GM18858 (cell line): ENCODE measurements at regions not wholly inside any gene's neighbourhood (a gene's known extent, or its start where the extent isn't known, plus 50 kb on each side); places are given as distances from the start of the nearest gene placed in this dataset.

Source experiments
- ATAC-seq: cut with Tn5 transposase; IDR thresholded peaks from one replicate; pipeline ENCODE4 v1.9.1; 2021; ENCODE audit not compliant: unreplicated experiment

GRCh38 chr2:19614066-19614465 is 255.6 kb upstream of the OSR1 start:
- no peak for ATAC-seq

GRCh38 chr2:19611491-19612332 is 253.3 kb upstream of the OSR1 start:
- ATAC-seq = no peak

DNA sequence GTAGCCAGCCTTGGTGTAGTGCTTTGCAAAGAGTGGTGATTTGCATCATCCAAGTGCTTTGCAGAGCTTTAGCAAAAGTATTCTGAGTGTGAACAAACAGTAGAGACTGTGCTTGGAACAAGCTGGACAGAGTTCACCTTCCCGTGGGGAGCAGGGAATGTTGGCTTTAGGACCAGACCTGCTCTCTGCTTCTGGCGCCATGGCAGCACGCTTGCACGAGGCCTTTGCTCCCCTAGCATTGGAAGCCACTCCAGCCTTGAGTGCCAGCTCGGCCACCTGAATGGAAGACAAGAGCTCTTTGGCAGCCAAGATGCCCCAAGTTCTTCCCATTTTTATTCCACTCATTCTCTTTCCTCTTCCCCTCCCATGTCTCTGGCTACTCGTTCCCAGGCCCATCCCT is 250.8 kb upstream of the OSR1 start:
- ATAC-seq = no peak

- no peak for ATAC-seq
These were observed 249.7 kb upstream of the OSR1 start for GRCh38 chr2:19607931-19608771.

GRCh38 chr2:19607400-19607799 is 249.0 kb upstream of the OSR1 start:
- ATAC-seq = no peak

DNA sequence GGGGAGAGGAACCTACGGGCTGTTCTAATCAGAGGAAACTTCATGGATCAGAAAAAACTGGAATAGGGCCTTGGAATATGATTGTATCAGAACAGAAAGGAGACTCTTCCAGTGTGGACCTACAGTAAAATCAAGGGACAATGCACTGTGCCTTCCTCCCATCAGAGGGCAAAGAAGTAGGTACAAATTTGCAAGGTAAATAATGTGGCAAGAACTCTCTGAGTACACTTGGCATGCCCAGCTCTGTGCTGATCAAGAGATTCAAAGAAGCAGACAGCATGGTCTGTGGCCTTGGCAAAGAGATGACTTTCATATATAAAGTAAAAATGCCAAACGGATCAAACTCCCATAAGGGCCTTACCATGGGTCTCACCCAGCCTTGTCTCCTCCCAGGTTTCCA is 242.6 kb upstream of the OSR1 start:
- ATAC-seq = no peak

DNA sequence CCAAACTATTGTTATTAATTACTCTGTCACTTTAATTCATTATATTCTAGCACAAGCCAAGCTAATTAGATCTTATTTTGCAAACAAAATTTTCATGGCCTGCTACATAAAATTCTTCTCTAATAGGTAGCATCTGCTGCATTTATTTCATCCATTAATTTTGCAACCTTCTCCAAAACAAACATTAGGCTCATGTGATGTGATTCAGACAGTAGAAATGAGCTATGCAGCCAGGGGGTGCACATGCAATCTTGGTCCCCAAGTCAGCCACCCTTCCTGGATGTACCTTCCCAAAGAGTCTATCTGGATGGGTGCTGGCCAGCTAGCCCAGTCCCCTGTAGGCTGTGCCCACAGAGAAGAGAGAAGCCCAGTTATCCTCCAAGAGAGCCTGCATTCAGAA is 242.1 kb upstream of the OSR1 start:
- no peak for ATAC-seq

GRCh38 chr2:19598971-19599370 is 240.5 kb upstream of the OSR1 start:
- ATAC-seq = no peak

DNA sequence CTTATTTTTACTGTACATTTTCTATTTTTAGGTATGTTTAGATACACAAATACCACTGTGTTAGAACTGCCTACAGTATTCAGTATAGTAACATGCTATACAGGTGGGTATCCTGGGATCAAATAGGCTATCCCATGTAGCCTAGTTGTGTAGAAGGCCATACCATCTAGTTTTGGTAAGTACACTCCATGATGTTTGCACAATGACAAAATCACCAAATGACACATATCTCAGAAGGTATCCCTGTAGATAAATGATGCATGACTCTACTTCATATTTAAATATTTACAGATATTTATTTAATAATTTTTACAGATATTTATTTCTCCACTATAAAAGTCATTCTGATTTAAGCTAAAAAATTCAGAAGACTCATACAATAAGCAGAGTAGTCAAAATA is 233.8 kb upstream of the OSR1 start:
- no peak for ATAC-seq

GRCh38 chr2:19589791-19590190 is 231.4 kb upstream of the OSR1 start:
- no peak for ATAC-seq

DNA sequence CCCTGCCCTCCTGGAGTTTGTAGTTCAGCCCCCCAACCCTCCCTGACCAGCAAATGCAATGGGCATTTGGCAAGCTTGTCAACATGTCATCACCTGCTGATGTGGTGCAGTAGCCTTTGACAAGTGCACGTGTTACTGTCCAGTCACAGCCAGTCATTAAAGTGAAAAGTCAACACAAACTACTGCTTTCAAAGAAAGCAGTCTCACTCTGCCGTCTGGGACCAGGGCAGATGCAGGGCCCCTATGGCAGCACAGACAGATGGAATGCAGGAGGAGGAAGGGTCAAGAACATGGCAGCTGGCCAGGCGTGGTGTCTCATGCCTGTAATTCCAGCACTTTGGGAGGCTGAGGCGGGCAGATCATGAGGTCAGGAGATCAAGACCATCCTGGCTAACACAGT is 222.4 kb upstream of the OSR1 start:
- ATAC-seq = no peak

DNA sequence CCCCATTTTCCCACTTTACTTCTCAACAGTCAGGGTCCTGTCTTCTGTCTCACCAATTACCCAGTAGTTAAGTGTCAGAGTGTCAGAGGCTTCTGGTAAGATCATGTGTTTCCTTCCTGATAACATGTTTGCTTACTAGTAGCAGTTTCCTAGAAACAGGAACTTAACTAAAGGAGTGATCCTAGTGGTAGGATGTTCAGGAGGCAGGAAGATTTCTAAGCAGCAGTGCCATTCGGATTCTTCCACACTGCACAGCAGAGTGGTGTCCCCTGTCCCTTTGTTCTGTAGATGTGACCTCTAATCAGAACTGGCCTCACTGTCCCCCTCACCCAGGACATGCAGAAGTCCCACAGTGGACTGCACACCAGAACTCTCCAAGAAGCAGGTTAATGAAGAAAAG is 221.8 kb upstream of the OSR1 start:
- no peak for ATAC-seq

GRCh38 chr2:19579461-19579860 is 221.0 kb upstream of the OSR1 start:
- no peak for ATAC-seq

DNA sequence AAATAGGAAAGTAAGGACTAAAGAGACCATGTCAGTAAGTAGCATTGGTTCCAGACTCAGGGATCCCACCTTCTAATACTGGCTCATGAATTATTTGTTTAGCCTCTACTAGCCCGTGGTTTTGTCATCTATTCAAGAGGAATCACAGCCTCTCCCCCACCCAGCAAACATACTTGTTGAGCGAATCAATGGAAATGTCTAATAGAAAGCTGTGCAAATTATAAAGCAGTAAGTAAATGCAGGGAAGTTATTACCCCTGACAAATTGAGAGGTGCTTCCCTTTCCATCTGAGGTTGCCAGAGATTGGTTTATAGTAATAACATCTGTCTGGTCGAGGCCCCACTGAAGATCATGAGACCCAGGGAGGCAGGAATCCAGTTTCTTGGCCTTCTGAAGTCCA is 219.3 kb upstream of the OSR1 start:
- no peak for ATAC-seq

- no peak for ATAC-seq
These were observed 218.0 kb upstream of the OSR1 start for GRCh38 chr2:19576411-19576810.

DNA sequence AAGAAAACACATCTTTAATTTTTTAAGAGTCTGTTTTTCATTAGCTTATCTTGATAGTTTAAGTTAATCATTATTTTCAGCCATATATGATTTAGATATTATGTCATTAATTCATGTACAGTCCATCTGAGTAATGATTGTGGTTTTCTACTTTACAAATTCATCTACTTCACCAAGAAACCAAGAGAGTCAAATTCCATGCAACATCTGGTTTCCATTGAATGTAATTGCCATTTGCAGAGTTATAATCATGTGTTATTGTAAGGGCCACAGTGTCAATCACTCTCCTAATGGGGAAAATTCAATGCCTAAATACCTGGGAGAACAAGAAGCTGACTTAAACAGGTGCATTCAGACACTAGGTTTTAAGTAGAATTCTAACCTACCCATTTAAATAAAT is 217.2 kb upstream of the OSR1 start:
- no peak for ATAC-seq

- ATAC-seq = no peak
These were observed 216.4 kb upstream of the OSR1 start for GRCh38 chr2:19574778-19575260.

DNA sequence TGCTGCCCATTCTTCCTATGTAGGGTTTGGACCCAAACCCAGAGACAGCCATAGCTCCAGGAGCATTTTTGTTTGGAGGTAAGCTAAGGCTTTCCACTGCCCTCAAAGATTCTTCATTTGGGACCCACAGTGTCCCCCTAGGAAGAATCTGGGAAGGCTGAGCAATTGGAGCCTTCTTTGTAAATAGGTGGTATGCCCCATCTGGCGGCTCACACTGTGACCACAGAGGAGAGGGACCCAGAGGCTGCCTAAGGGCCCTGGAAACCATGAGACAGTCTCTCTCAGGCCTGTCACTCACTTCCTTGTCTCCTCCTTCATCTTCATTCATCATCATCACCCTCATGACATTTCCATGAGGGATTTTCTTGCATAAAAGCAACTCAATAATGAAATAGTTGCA is 215.4 kb upstream of the OSR1 start:
- ATAC-seq = no peak

DNA sequence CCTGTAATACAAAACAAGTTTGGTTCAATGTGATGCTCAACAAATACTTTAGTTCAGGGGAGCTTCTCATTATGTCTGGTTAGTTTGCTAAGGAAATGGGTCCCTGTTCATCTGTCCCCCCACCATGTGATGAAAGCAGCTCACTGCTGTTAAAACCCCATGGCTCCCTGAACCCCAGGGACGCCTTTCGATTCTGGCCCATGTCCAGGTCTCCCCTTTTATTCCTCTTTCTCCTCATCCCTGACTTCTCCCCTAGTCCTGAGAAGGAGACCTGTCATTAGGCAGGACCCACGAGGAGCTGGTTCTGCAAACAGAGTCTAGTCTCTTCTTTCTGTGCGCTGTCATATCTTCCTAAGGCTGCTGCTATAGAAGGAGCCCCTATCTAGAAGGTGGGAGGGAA is 213.3 kb upstream of the OSR1 start:
- ATAC-seq = no peak

DNA sequence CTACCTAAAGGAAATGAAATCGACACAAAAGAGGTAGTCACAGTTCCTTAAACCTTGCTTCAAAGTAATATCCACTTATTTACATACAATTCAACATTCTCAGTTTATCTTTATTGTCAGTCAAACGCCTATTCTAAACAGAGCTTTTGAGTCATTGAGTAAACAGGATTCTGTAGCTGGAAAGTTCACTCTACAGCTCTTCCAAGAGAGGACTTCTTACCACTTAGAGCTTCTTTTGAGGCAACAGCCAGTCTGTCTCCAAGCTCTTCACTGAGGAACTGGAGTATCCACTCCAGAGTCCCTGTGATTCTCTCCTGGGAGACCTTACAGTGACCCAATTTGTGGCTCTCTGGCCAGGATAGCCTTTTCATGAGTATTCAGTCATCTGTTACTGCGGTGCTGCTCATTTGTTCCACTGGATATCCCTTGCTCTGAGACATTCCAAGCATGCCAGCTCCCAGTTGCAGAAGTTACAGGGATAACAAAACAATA is 210.9 kb upstream of the OSR1 start:
- no peak for ATAC-seq

- no peak for ATAC-seq
These were observed 210.4 kb upstream of the OSR1 start for GRCh38 chr2:19568809-19569208.

- no peak for ATAC-seq
These were observed 202.4 kb upstream of the OSR1 start for GRCh38 chr2:19560785-19561184.
